Panc1 (cell line): ENCODE measurements at regions not wholly inside any gene's neighbourhood (a gene's known extent, or its start where the extent isn't known, plus 50 kb on each side); places are given as distances from the start of the nearest gene placed in this dataset.
A peak's percentile ranks its signal among the peaks of the same experiment; 100 is the strongest.

Experiments
- CTCF ChIP-seq: fragments of 450-650 bp; IDR thresholded peaks from 2 replicates; pipeline ENCODE4 v1.5.1; 2017; ENCODE audit warnings: mild to moderate bottlenecking
- REST ChIP-seq, 2 experiments: IDR thresholded peaks; 2 replicates each; pipeline ENCODE4 v1.6.1; 2011 to 2012; ENCODE audit warnings: low read depth in 2 of 2, control low read depth in 1 of 2, low read length in 1 of 2, mild to moderate bottlenecking in 1 of 2, moderate library complexity in 1 of 2; ENCODE audit not compliant: insufficient read depth in 1 of 2

- no peak for TF ChIP-seq CTCF
- TF ChIP-seq REST (IDR thresholded peaks at IDR 0.05; ENCODE audit: insufficient read depth in 1 of 2, low read depth in 2 of 2, low read length in 1 of 2), result peak in 1 of 2 experiments; percentile 36; a peak in 1 of 4 replicates
Observed at GRCh38 chr5:24909210-24909609, 264.4 kb upstream of the CDH10 start.
